Vagina (tissue), 2 donors: ENCODE measurements at regions not wholly inside any gene's neighbourhood (a gene's known extent, or its start where the extent isn't known, plus 50 kb on each side); places are given as distances from the start of the nearest gene placed in this dataset.

ENCODE experiments used
- CTCF ChIP-seq, 3 experiments: fragments of 450-650 bp in 2 of 3; fragments of 200-600 bp in 1 of 3; sonication (generic) in 1 of 3; IDR thresholded peaks; one replicate each; pipeline ENCODE4 v1.5.1; 2017 to 2019; ENCODE audit warnings: antibody characterized with exemption in 3 of 3, mild to moderate bottlenecking in 2 of 3, moderate library complexity in 2 of 3
- POLR2A ChIP-seq, 2 donors: fragments of 450-650 bp; IDR thresholded peaks; one replicate each; pipeline ENCODE4 v1.6.1; 2017; ENCODE audit warnings: antibody characterized with exemption in 2 of 2, mild to moderate bottlenecking in 2 of 2, moderate library complexity in 2 of 2

- TF ChIP-seq CTCF (IDR thresholded peaks at IDR 0.05) (no peak), POLR2A (IDR thresholded peaks at IDR 0.05) (no peak)
Measured at GRCh38 chr3:178336336-178336735, 199.9 kb upstream of the KCNMB2 start.
